ENCODE measurements at regions not wholly inside any gene's neighbourhood (a gene's known extent, or its start where the extent isn't known, plus 50 kb on each side); places are given as distances from the start of the nearest gene placed in this dataset.

DNA sequence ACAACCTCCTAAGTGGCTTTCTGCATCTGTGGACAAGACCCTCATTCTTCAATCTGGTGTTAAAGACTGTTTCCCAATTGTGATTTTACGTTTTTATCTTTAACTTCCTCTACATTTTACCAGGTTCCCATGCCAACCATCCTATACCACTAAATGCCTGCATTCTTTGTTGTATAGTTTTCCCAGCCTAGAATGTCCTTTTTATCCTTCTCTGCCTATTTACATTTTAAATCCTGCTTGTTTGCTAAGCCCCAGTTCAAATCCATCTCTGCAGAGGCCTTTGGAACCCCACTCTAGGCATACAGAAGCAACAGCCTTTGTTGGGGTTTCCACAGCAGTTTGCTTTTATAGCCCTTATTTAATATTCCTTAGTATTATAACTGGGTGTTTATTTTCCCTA, 325.1 kb upstream of the DDHD1 start:
- POLR2A ChIA-PET (ENCODE audit: unreplicated experiment), result no interaction called here
- intact Hi-C loops (cut with micrococcal nuclease; ENCODE audit: unreplicated experiment), result no loop called here
- no peaks in the 10 kb centered on the region for H3F3A ChIP-seq (ENCODE audit: insufficient read depth, low read depth)

DNA sequence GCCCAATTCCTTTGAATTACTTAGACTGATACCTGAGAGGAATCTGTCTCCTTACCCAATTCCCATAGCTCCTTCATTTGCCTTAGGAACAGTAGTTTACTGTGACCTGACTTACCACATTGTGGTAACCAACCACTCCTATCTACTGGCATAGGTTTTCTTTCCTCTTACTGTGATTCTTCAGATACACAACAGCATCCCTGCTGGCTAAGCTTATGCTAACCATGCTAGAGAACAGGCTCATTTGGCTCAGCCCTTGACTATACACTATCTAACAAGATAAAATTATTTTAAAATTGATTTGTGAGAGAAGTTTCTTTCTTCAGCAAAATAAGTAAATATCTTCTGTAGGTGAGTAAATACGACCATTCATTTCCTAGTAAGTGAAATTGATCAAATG, 320.4 kb upstream of the DDHD1 start:
- Histone ChIP-seq H3K79me2 (ENCODE audit: low read depth) (no peaks in the 10 kb centered on the region), H3K27me3 (ENCODE audit: insufficient read depth, low read depth) (no peaks in the 10 kb centered on the region), H3K36me3 (ENCODE audit: low read depth) (no peaks in the 10 kb centered on the region), H4K20me1 (ENCODE audit: insufficient read depth) (no peaks in the 10 kb centered on the region), H3K27ac (no peak overlapping the region), H3K9me3 (ENCODE audit: insufficient read depth, low read depth) (no peaks in the 10 kb centered on the region), H3K4me1 (replicated peaks; ENCODE audit: insufficient read depth) (no peaks in the 10 kb centered on the region), H2AFZ (no peak overlapping the region), H3F3A (ENCODE audit: insufficient read depth, low read depth) (no peaks in the 10 kb centered on the region), H3K9me2 (ENCODE audit: insufficient read depth) (no peaks in the 10 kb centered on the region), H3K4me2 (no peak overlapping the region), H3K4me3 (no peak overlapping the region)
- no peak for TF ChIP-seq EZH2 (IDR thresholded peaks at IDR 0.05; ENCODE audit: low read depth)
- TF ChIP-seq, protein P1, sequence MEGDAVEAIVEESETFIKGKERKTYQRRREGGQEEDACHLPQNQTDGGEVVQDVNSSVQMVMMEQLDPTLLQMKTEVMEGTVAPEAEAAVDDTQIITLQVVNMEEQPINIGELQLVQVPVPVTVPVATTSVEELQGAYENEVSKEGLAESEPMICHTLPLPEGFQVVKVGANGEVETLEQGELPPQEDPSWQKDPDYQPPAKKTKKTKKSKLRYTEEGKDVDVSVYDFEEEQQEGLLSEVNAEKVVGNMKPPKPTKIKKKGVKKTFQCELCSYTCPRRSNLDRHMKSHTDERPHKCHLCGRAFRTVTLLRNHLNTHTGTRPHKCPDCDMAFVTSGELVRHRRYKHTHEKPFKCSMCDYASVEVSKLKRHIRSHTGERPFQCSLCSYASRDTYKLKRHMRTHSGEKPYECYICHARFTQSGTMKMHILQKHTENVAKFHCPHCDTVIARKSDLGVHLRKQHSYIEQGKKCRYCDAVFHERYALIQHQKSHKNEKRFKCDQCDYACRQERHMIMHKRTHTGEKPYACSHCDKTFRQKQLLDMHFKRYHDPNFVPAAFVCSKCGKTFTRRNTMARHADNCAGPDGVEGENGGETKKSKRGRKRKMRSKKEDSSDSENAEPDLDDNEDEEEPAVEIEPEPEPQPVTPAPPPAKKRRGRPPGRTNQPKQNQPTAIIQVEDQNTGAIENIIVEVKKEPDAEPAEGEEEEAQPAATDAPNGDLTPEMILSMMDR (conservative IDR thresholded peaks at IDR 0.05), result no peak
- BruUV-seq (replicated peaks), result no TSS peak
- no peak for DNase-seq
- POLR2A ChIA-PET (ENCODE audit: unreplicated experiment), result no interaction called here
- CTCF ChIA-PET, result no interaction called here
- intact Hi-C loops (cut with micrococcal nuclease; ENCODE audit: unreplicated experiment), result no loop called here

More for the DNA sequence above, 325.1 kb upstream of the DDHD1 start:
- H3K27ac ChIP-seq, result no peak overlapping the region
- TF ChIP-seq, protein P1 (conservative IDR thresholded peaks at IDR 0.05), result no peak
- no peak for TF ChIP-seq EZH2 (IDR thresholded peaks at IDR 0.05; ENCODE audit: low read depth)
- no peak overlapping the region for H3K4me2 ChIP-seq
- CTCF ChIA-PET, result no interaction called here
- no peak for DNase-seq
- H3K36me3 ChIP-seq (ENCODE audit: low read depth), result no peaks in the 10 kb centered on the region
- no peaks in the 10 kb centered on the region for H3K27me3 ChIP-seq (ENCODE audit: insufficient read depth, low read depth)
- H3K9me2 ChIP-seq (ENCODE audit: insufficient read depth), result no peaks in the 10 kb centered on the region
- BruUV-seq (replicated peaks), result no TSS peak
- H3K9me3 ChIP-seq (ENCODE audit: insufficient read depth, low read depth), result no peaks in the 10 kb centered on the region
- no peak overlapping the region for H3K4me3 ChIP-seq
- H4K20me1 ChIP-seq (ENCODE audit: insufficient read depth), result no peaks in the 10 kb centered on the region
- H3K4me1 ChIP-seq (replicated peaks; ENCODE audit: insufficient read depth), result no peaks in the 10 kb centered on the region
- no peaks in the 10 kb centered on the region for H3K79me2 ChIP-seq (ENCODE audit: low read depth)
- H2AFZ ChIP-seq, result no peak overlapping the region

DNA sequence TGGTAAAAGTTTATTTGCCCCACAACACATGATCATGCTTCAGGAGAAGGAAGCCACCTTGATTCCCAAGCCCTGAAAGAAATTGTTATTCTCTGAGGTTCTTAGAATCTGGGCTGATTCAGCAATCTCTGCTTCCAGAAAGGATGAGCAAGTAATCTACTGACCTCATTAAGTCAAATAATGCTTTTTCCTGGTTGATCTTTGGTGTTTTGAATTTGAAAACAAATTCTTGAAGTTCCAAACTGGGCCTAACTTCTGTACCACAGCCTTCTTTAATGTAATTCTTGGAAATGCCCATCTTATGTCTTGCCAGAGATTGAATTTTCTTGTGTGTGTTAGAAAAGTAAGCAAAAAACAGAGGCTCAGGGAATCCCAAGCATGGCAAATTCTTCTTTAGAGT, 319.2 kb upstream of the DDHD1 start:
- no peak overlapping the region for H2AFZ ChIP-seq
- DNase-seq, result no peak
- no peak overlapping the region for H3K27ac ChIP-seq
- no peak overlapping the region for H3K4me2 ChIP-seq
- H4K20me1 ChIP-seq (ENCODE audit: insufficient read depth), result no peaks in the 10 kb centered on the region
- no peaks in the 10 kb centered on the region for H3K4me1 ChIP-seq (replicated peaks; ENCODE audit: insufficient read depth)
- H3K9me3 ChIP-seq (ENCODE audit: insufficient read depth, low read depth), result no peaks in the 10 kb centered on the region
- H3K79me2 ChIP-seq (ENCODE audit: low read depth), result no peaks in the 10 kb centered on the region
- H3K4me3 ChIP-seq, result no peak overlapping the region
- CTCF ChIA-PET, result no interaction called here
- no peaks in the 10 kb centered on the region for H3K27me3 ChIP-seq (ENCODE audit: insufficient read depth, low read depth)
- H3K36me3 ChIP-seq (ENCODE audit: low read depth), result no peaks in the 10 kb centered on the region
- no peaks in the 10 kb centered on the region for H3K9me2 ChIP-seq (ENCODE audit: insufficient read depth)
- POLR2A ChIA-PET (ENCODE audit: unreplicated experiment), result no interaction called here
- no peaks in the 10 kb centered on the region for H3F3A ChIP-seq (ENCODE audit: insufficient read depth, low read depth)
- intact Hi-C loops (cut with micrococcal nuclease; ENCODE audit: unreplicated experiment), result no loop called here
- no TSS peak for BruUV-seq (replicated peaks)
- TF ChIP-seq EZH2 (IDR thresholded peaks at IDR 0.05; ENCODE audit: low read depth), result no peak
- TF ChIP-seq, protein P1 (conservative IDR thresholded peaks at IDR 0.05), result no peak
